Natural killer cell (primary cell): ENCODE measurements at regions not wholly inside any gene's neighbourhood (a gene's known extent, or its start where the extent isn't known, plus 50 kb on each side); places are given as distances from the start of the nearest gene placed in this dataset.

Experiments
- ATAC-seq, 3 donors: fragments of 150-1000 bp in 2 of 3; fragments of 200-7000 bp in 1 of 3; cut with Tn5 transposase; 1 replicate in 1 of 3; 2 replicates in 2 of 3; pipeline ENCODE4 v1.10.0; 2021; ENCODE audit warnings: mild to moderate bottlenecking in 2 of 3, moderate library complexity in 2 of 3
- DNase-seq, 2 donors: peaks; one replicate each; pipeline versions ENCODE4 v3.0.0 to v3.0.0-alpha.2; 2013 to 2021; ENCODE audit warnings: mixed read lengths in 1 of 2
- H3K27ac ChIP-seq: one replicate; pipeline ENCODE4 v1.5.1; 2013; ENCODE audit warnings: mild to moderate bottlenecking, low read length
- H3K27me3 ChIP-seq: one replicate; pipeline ENCODE4 v1.6.1; 2013; ENCODE audit warnings: low read length; ENCODE audit not compliant: control insufficient read depth, insufficient read depth
- H3K36me3 ChIP-seq: one replicate; pipeline ENCODE4 v1.6.1; 2013; ENCODE audit warnings: low read length; ENCODE audit not compliant: control insufficient read depth, insufficient read depth
- H3K4me1 ChIP-seq: one replicate; pipeline ENCODE4 v1.6.1; 2013; ENCODE audit warnings: low read length; ENCODE audit not compliant: control insufficient read depth, insufficient read depth
- H3K4me3 ChIP-seq: one replicate; pipeline ENCODE4 v1.5.1; 2013; ENCODE audit warnings: low read length
- H3K9me3 ChIP-seq: one replicate; pipeline ENCODE4 v1.6.1; 2013; ENCODE audit warnings: low read length; ENCODE audit not compliant: control insufficient read depth, insufficient read depth
- H3K27ac Mint-ChIP-seq, 2 donors: one replicate each; pipeline ENCODE4 v1.8.0; 2022; ENCODE audit warnings: mild to moderate bottlenecking in 2 of 2, mixed read lengths in 2 of 2, moderate library complexity in 1 of 2
- H3K27me3 Mint-ChIP-seq, 2 donors: one replicate each; pipeline ENCODE4 v1.8.0; 2022; ENCODE audit warnings: low read depth in 2 of 2, mixed read lengths in 2 of 2
- H3K36me3 Mint-ChIP-seq: one replicate; pipeline ENCODE4 v1.8.0; 2022; ENCODE audit warnings: mixed read lengths
- H3K4me1 Mint-ChIP-seq, 2 donors: one replicate each; pipeline ENCODE4 v1.8.0; 2022; ENCODE audit warnings: mixed read lengths in 2 of 2
- H3K4me3 Mint-ChIP-seq: one replicate; pipeline ENCODE4 v1.8.0; 2022; ENCODE audit warnings: mild to moderate bottlenecking, moderate library complexity, mixed read lengths
- H3K9me3 Mint-ChIP-seq, 2 donors: one replicate each; pipeline ENCODE4 v1.8.0; 2022; ENCODE audit warnings: mixed read lengths in 2 of 2
- CTCF ChIP-seq: fragments of 200-600 bp; IDR thresholded peaks from one replicate; pipeline ENCODE4 v1.8.0; 2022; ENCODE audit warnings: antibody characterized with exemption
- WGBS: methylation state at CpG from one replicate; pipeline ENCODE4 v1.1.7; 2013; ENCODE audit warnings: missing lambda C conversion rate; ENCODE audit not compliant: insufficient coverage; 5-methylcytosine and 5-hydroxymethylcytosine counted together
- intact Hi-C: fragments of 100-400 bp; cut with micrococcal nuclease; formaldehyde crosslinking; loops from one replicate; pipeline ENCODE4 v1.14.2; 2022

DNA sequence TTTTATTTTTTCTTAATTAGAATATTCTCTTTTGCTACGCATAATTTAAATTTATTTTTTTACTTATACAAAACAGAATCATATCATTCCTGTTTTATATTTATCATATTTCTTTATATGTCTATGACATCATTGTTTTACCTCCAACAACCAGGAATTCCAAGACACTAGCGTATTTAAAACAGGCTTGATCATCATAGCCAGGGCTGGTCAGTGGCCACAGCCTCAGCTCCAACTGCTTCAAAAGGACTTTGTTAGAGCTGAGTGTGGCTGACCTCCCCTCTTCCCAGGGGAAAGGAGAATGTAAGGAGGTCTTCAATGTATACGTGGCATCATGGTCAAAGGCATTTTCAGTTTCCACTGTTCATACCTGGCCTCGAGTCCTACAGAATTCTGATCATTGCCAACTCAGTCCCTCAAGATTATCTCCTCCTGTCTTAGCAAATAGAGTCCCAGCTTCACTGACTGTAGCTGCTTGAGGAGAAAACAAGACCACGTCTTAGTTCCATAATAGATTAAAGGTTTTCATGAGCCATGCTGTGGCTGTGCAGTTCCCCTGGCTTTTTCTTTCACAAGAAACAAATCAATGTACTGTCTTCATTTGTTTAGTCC is 444.0 kb downstream of the PTPRC start:
- peaks cover 0 to under 1% of the 10 kb centered on the region in 2 donors for H3K9me3 Mint-ChIP-seq
- no peaks in the 10 kb centered on the region for H3K36me3 Mint-ChIP-seq
- intact Hi-C loops: no loop called here
- TF ChIP-seq CTCF: no peak
- H3K27me3 Mint-ChIP-seq: peaks cover 6 to 10% of the 10 kb centered on the region in 2 donors
- H3K27me3 ChIP-seq: peaks cover 4% of the 10 kb centered on the region
- no peaks in the 10 kb centered on the region for H3K9me3 ChIP-seq
- H3K27ac Mint-ChIP-seq: no peak overlapping the region
- WGBS: 100% methylated on average over 4 of the region's 5 CpGs
- DNase-seq: no peak
- peaks cover 9 to 23% of the 10 kb centered on the region in 2 donors for H3K4me1 Mint-ChIP-seq
- no peaks in the 10 kb centered on the region for H3K4me1 ChIP-seq
- ATAC-seq: no peak
- H3K36me3 ChIP-seq: no peaks in the 10 kb centered on the region
- no peak overlapping the region for H3K27ac ChIP-seq
- no peak overlapping the region for H3K4me3 Mint-ChIP-seq
- H3K4me3 ChIP-seq: no peak overlapping the region

DNA sequence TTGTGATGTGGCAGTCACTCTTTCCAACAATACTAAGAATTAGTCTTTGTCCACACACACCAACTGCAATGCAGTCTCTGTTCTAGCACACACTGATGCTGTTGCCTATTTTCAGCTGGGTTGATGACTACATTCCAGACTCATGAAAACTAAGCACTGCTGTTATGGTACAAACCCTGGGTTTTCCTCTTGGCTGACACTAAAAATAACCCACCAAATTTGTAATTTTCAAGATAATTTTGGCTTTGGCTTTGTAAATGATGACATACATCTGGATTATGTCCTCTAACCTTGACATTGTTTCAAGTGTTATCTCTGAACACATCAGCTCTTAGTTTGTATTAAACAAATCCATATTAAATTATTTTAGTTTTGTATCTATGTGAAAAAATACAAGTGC is 444.8 kb downstream of the PTPRC start:
- Histone ChIP-seq H3K27me3 (peaks cover 4% of the 10 kb centered on the region), H3K27ac (no peak overlapping the region), H3K4me1 (no peaks in the 10 kb centered on the region), H3K4me3 (no peak overlapping the region), H3K9me3 (no peaks in the 10 kb centered on the region), H3K36me3 (no peaks in the 10 kb centered on the region)
- peaks cover 6 to 10% of the 10 kb centered on the region in 2 donors for H3K27me3 Mint-ChIP-seq
- H3K9me3 Mint-ChIP-seq: peaks cover 0 to 2% of the 10 kb centered on the region in 2 donors
- DNase-seq (no peak), ATAC-seq (no peak)
- intact Hi-C loops: no loop called here
- no peak overlapping the region for H3K27ac Mint-ChIP-seq
- no peaks in the 10 kb centered on the region for H3K36me3 Mint-ChIP-seq
- no peak for TF ChIP-seq CTCF
- H3K4me3 Mint-ChIP-seq: no peak overlapping the region
- H3K4me1 Mint-ChIP-seq: peaks cover 13 to 26% of the 10 kb centered on the region in 2 donors

- H3K4me3 ChIP-seq: no peak overlapping the region
- H3K4me3 Mint-ChIP-seq: no peak overlapping the region
- no peak for DNase-seq
- H3K4me1 ChIP-seq: no peaks in the 10 kb centered on the region
- intact Hi-C loops: no loop called here
- peaks cover 19 to 33% of the 10 kb centered on the region in 2 donors for H3K4me1 Mint-ChIP-seq
- no peaks in the 10 kb centered on the region for H3K9me3 ChIP-seq
- no peak for TF ChIP-seq CTCF
- peaks cover 0 to 2% of the 10 kb centered on the region in 2 donors for H3K9me3 Mint-ChIP-seq
- H3K27ac Mint-ChIP-seq: no peak overlapping the region
- WGBS: 100% methylated on average over 1 of the region's 1 CpG
- no peak overlapping the region for H3K27ac ChIP-seq
- H3K36me3 ChIP-seq: no peaks in the 10 kb centered on the region
- ATAC-seq: no peak
- peaks cover 4% of the 10 kb centered on the region for H3K27me3 ChIP-seq
- H3K36me3 Mint-ChIP-seq: no peaks in the 10 kb centered on the region
- H3K27me3 Mint-ChIP-seq: peaks cover 6 to 10% of the 10 kb centered on the region in 2 donors
These were observed 445.5 kb downstream of the PTPRC start for GRCh38 chr1:199084293-199084692.

DNA sequence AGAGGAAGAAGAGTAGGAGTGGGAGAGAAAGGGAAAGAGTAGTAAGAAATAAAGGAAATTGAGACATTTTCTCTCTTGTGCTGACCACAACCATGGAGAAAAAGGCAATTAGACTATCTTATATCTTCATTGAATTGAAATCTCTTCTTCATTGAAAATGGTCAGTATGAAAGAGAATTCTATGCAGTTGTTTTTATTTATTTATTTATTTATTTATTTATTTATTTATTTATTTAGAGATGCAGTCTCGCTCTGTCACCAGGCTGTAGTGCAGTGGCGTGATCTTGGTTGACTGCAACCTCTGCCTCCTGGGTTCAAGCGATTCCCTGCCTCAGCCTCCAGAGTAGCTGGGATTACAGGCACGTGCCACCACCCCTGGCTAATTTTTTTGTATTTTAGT is 447.1 kb downstream of the PTPRC start:
- no peak for TF ChIP-seq CTCF
- no peaks in the 10 kb centered on the region for H3K36me3 ChIP-seq
- Mint-ChIP-seq H3K4me3 (no peak overlapping the region), H3K4me1 (peaks cover 31 to 45% of the 10 kb centered on the region in 2 donors), H3K9me3 (peaks cover 0 to 2% of the 10 kb centered on the region in 2 donors), H3K27me3 (peaks cover 0 to 6% of the 10 kb centered on the region in 2 donors), H3K27ac (no peak overlapping the region), H3K36me3 (no peaks in the 10 kb centered on the region)
- peaks cover 4% of the 10 kb centered on the region for H3K27me3 ChIP-seq
- no peak overlapping the region for H3K27ac ChIP-seq
- 100% methylated on average over 4 of the region's 4 CpGs for WGBS
- no peak overlapping the region for H3K4me3 ChIP-seq
- no peaks in the 10 kb centered on the region for H3K4me1 ChIP-seq
- DNase-seq (no peak), ATAC-seq (no peak)
- no peaks in the 10 kb centered on the region for H3K9me3 ChIP-seq
- intact Hi-C loops: loop anchor here (5.0 kb wide), 2 partner anchors 44 to 299 kb away; no protein-coding TSS in a partner anchor
